ENCODE measurements at regions not wholly inside any gene's neighbourhood (a gene's known extent, or its start where the extent isn't known, plus 50 kb on each side); places are given as distances from the start of the nearest gene placed in this dataset.

- H3K79me2 ChIP-seq (ENCODE audit: insufficient read depth, low read length), result no peaks in the 10 kb centered on the region
- intact Hi-C loops (cut with micrococcal nuclease), result no loop called here
- no peak overlapping the region for H3K9ac ChIP-seq (ENCODE audit: insufficient read depth, low read length, poor library complexity, severe bottlenecking)
- H3K4me3 Mint-ChIP-seq, result no peak overlapping the region
- H3K4me2 ChIP-seq (replicated peaks; ENCODE audit: extremely low read depth, low read length, poor library complexity, severe bottlenecking), result no peak overlapping the region
- H3K36me3 Mint-ChIP-seq, result no peaks in the 10 kb centered on the region
- H3K9me3 Mint-ChIP-seq, result peaks cover 0 to 1% (median 0%) of the 10 kb centered on the region in 7 donors
- peak overlapping the region in 1 of 7 donors; percentile 27 for H3K27ac Mint-ChIP-seq
- no peaks in the 10 kb centered on the region for H4K20me1 ChIP-seq (ENCODE audit: insufficient read depth, low read length)
- no peak overlapping the region for H3K27ac ChIP-seq (ENCODE audit: low read depth in 1 of 2, low read length in 2 of 2)
- no peak for TF ChIP-seq CTCF (IDR thresholded peaks at IDR 0.05)
- no peaks in the 10 kb centered on the region for H3K36me3 ChIP-seq (replicated peaks in 1 of 2; ENCODE audit: control insufficient read depth in 1 of 2, insufficient read depth in 2 of 2, low read length in 2 of 2)
- no peak overlapping the region for H3K4me3 ChIP-seq (replicated peaks in 1 of 3; ENCODE audit: low read depth in 2 of 3, low read length in 3 of 3)
- H2AFZ ChIP-seq (ENCODE audit: insufficient read depth, low read depth, low read length, poor library complexity, severe bottlenecking), result no peak overlapping the region
- DNase-seq, result no peak
- H3K4me1 ChIP-seq (ENCODE audit: control insufficient read depth in 1 of 2, insufficient read depth in 2 of 2, low read length in 2 of 2), result no peaks in the 10 kb centered on the region
- peaks cover 2 to 3% of the 10 kb centered on the region in 2 donors for H3K27me3 ChIP-seq (ENCODE audit: control insufficient read depth in 2 of 2, insufficient read depth in 2 of 2, low read length in 2 of 2)
- H3K9me3 ChIP-seq (replicated peaks in 1 of 2; ENCODE audit: control insufficient read depth in 1 of 2, insufficient read depth in 1 of 2, low read length in 2 of 2), result no peaks in the 10 kb centered on the region
- no peaks in the 10 kb centered on the region for H3K4me1 Mint-ChIP-seq
- no CpG with 5 or more reads among the region's 2 CpGs for WGBS (ENCODE audit: insufficient coverage)
- peaks cover 2 to 20% (median 9%) of the 10 kb centered on the region in 3 donors for H3K27me3 Mint-ChIP-seq (ENCODE audit: low read depth in 3 of 3)
Measured at GRCh38 chr9:95741631-95742030, 133.9 kb upstream of the ERCC6L2 start.

GRCh38 chr9:95740217-95741004 lies 135.1 kb upstream of the ERCC6L2 start:
- Histone ChIP-seq H3K4me2 (replicated peaks; ENCODE audit: extremely low read depth, low read length, poor library complexity, severe bottlenecking) (no peak overlapping the region), H3K36me3 (replicated peaks in 1 of 2; ENCODE audit: control insufficient read depth in 1 of 2, insufficient read depth in 2 of 2, low read length in 2 of 2) (no peaks in the 10 kb centered on the region), H4K20me1 (ENCODE audit: insufficient read depth, low read length) (no peaks in the 10 kb centered on the region), H3K79me2 (ENCODE audit: insufficient read depth, low read length) (no peaks in the 10 kb centered on the region), H3K27ac (ENCODE audit: low read depth in 1 of 2, low read length in 2 of 2) (no peak overlapping the region), H3K4me1 (ENCODE audit: control insufficient read depth in 1 of 2, insufficient read depth in 2 of 2, low read length in 2 of 2) (no peaks in the 10 kb centered on the region), H3K9ac (ENCODE audit: insufficient read depth, low read length, poor library complexity, severe bottlenecking) (no peak overlapping the region), H3K9me3 (replicated peaks in 1 of 2; ENCODE audit: control insufficient read depth in 1 of 2, insufficient read depth in 1 of 2, low read length in 2 of 2) (no peaks in the 10 kb centered on the region), H3K4me3 (replicated peaks in 1 of 3; ENCODE audit: low read depth in 2 of 3, low read length in 3 of 3) (no peak overlapping the region), H2AFZ (ENCODE audit: insufficient read depth, low read depth, low read length, poor library complexity, severe bottlenecking) (no peak overlapping the region), H3K27me3 (ENCODE audit: control insufficient read depth in 2 of 2, insufficient read depth in 2 of 2, low read length in 2 of 2) (peaks cover 2 to 3% of the 10 kb centered on the region in 2 donors)
- Mint-ChIP-seq H3K9me3 (peaks cover 0 to 1% (median 0%) of the 10 kb centered on the region in 7 donors), H3K36me3 (no peaks in the 10 kb centered on the region), H3K4me3 (no peak overlapping the region), H3K27me3 (ENCODE audit: low read depth in 3 of 3) (peaks cover 2 to 20% (median 9%) of the 10 kb centered on the region in 3 donors), H3K4me1 (no peaks in the 10 kb centered on the region), H3K27ac (no peak overlapping the region)
- WGBS (ENCODE audit: insufficient coverage), result 89% methylated on average over 4 of the region's 11 CpGs
- no peak for TF ChIP-seq CTCF (IDR thresholded peaks at IDR 0.05)
- DNase-seq, result no peak
- intact Hi-C loops (cut with micrococcal nuclease), result no loop called here
